GM12873 (cell line): ENCODE measurements at regions not wholly inside any gene's neighbourhood (a gene's known extent, or its start where the extent isn't known, plus 50 kb on each side); places are given as distances from the start of the nearest gene placed in this dataset.

Experiments
- TF ChIP-seq, protein P1 (sequence below): IDR thresholded peaks from 2 replicates; pipeline ENCODE4 v1.5.1; 2012; ENCODE audit warnings: low read depth, mild to moderate bottlenecking, moderate library complexity, low read length, control low read depth; ENCODE audit not compliant: insufficient read depth; ENCODE audit errors: missing control alignments

DNA sequence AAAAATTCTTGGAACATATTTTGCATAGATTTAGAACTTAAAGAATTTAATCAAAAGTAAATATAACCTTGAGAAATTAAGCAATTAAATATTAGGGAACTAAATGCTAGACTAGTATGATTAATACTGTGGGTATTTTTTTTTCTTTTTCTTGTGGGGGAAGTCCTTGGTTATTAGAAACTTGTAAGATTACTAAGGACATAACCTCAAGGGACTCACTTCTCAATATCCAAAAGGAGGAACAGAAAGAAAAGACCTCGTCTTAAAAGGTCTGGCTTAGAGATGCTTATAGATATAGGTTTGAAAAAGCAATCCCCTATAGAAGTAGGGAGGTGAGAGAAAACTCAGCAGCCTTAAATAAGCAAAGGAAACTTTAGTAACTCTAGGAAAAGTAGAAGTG lies 368.5 kb downstream of the INSC start:
- TF ChIP-seq, protein P1, sequence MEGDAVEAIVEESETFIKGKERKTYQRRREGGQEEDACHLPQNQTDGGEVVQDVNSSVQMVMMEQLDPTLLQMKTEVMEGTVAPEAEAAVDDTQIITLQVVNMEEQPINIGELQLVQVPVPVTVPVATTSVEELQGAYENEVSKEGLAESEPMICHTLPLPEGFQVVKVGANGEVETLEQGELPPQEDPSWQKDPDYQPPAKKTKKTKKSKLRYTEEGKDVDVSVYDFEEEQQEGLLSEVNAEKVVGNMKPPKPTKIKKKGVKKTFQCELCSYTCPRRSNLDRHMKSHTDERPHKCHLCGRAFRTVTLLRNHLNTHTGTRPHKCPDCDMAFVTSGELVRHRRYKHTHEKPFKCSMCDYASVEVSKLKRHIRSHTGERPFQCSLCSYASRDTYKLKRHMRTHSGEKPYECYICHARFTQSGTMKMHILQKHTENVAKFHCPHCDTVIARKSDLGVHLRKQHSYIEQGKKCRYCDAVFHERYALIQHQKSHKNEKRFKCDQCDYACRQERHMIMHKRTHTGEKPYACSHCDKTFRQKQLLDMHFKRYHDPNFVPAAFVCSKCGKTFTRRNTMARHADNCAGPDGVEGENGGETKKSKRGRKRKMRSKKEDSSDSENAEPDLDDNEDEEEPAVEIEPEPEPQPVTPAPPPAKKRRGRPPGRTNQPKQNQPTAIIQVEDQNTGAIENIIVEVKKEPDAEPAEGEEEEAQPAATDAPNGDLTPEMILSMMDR = no peak

DNA sequence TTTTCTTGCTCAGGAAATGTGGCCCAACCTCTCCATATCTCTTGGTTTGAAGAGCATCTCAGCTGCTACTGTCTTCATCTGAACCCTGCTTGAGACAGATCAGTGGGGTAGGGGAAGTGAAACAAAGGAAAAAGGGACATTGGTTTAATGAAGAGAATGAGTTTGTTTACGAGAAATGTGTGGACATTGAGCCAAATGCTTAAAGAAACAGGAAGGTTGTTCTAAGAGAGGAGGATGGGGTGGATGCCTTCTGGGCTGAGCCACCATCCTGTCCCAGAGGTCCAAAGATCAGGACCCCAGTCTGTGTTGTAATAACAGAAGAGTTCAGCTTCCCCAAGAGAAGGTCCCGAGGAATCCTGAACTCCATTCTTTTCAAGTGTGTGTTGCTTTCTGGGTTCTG lies 369.7 kb downstream of the INSC start:
- TF ChIP-seq, protein P1 = no peak

GRCh38 chr11:15485432-15485831 lies 370.7 kb downstream of the INSC start:
- TF ChIP-seq, protein P1 = no peak

DNA sequence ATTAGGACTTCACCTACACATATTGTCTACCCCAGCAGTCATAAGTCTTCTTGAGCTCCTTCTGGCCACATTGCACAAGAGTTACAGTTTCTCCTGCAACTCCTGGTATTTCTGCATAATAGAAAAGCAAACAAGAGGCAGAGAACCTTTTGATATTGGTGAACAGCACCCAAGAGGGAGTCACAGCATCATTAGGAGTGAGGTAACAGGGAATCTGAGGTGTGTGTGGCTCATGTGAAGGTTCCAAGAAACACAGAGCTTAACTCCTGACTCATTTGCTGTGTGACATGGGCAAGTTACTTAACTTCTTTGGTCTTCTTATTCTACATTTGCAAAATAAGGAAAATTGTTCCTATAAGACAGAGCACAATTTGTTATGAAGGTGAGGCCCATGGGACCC lies 374.6 kb downstream of the INSC start:
- TF ChIP-seq, protein P1 = no peak

DNA sequence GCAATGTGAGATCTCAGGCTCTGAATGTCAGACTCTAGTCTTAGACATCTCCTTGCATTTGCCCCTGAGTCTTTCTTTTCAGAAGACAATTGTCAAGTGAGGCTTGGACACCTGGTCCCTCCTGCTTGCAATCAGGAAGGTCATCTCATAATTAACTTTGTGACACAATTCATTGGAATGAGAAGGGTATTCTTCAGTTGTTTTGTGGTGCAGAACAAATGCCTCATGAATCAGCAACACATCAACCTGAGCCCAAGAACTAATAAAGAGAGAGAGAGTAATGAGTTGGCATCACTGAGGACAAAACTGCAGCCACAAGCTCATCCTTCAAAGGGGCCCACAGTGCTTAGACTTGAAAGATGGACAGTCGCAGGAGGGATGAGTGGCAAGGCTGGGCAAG lies 375.8 kb downstream of the INSC start:
- TF ChIP-seq, protein P1 = no peak

GRCh38 chr11:15493066-15493465 lies 378.3 kb downstream of the INSC start:
- TF ChIP-seq, protein P1 = no peak

GRCh38 chr11:15493921-15494620 lies 379.3 kb downstream of the INSC start:
- TF ChIP-seq, protein P1 = no peak

- TF ChIP-seq, protein P1 = no peak
These were observed 380.0 kb downstream of the INSC start for GRCh38 chr11:15494740-15495139.
